HS-27A (cell line): ENCODE measurements at regions not wholly inside any gene's neighbourhood (a gene's known extent, or its start where the extent isn't known, plus 50 kb on each side); places are given as distances from the start of the nearest gene placed in this dataset.
"Not testable (repeated sequence)": the region's sequence is repeated elsewhere in the genome, so short reads cannot be mapped to it uniquely, and the experiment has no call there.

Source experiments
- DNase-seq: peaks from one replicate; pipeline ENCODE4 v3.0.0-alpha.2; 2012; ENCODE audit warnings: low read depth, missing footprints

- DNase-seq: no peak
These were observed 191.5 kb upstream of the CAND1 start for GRCh38 chr12:67077617-67078016.

- DNase-seq: no peak
These were observed 190.2 kb upstream of the CAND1 start for GRCh38 chr12:67078957-67079356.

DNA sequence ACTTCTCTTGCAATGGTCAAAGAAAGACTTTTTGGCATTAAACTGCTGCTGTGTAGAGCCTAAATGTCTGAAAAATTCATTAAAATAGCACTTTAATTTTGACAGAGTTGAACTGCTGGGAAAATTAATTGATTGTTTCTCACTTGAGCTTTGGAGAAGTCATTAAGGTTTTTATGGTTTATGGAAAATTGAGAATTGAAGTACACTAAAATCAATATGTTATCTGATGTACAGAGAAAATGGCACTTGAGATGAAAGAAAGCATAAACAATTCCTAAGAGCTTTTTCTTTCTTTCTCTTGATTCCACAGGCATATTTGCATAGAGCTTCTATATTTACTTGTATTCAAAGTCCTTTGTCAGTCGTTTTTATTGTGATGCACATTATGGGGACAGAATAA lies 188.5 kb upstream of the CAND1 start:
- no peak for DNase-seq

- no peak for DNase-seq
These were observed 186.9 kb upstream of the CAND1 start for GRCh38 chr12:67082221-67082620.

GRCh38 chr12:67085699-67086098 lies 183.5 kb upstream of the CAND1 start:
- no peak for DNase-seq

DNA sequence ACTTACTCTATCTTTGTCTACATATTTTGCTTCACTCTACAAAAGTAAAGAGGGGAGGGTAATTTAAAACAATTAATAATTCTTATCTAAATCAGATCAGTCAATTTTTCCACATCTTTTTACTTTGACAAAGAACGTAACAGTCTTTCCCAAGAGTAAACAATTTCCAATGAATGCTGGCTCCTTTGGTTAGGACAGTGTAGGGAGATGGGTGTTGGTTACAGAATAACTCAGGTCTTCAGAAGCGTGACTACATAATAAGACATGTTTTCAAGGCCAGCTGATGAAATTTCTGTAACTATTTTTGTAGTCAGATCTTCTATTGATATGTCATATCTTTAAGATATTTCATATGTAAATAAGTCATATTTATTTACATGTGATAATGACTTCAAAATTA lies 183.0 kb upstream of the CAND1 start:
- no peak for DNase-seq

DNA sequence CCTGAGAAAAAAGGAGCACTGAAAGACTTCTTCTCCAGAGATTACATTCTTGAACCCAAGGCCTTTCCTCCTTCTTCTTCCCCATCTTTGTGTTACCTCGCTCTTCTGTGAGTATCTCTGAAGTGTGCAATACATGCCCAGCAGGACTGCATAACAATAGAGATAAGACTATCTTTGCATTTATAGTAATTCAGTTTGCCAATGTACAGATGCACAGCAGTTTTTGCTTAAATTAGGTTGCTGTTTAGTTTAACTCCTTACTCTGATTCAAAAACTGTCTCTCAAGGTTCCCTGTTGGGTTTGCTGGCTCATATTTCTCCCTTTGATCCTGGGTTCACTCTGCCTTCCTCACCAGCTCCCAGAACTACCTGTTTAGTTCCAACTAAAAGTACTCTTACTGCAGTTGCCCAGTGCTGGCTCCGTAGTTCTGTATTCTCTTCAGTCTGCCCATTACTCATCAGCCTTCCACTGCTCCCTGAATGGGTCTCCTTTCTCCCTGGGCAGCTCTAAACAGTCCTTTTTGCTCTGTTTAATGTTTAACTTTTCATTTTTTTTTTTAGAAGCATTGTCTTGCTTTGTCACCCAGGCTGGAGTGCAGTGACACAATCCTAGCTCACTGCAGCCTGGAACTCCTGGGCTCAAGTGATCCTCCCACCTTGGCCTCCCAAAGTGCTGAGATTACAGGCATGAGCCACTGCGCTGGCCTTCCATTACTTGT lies 180.6 kb upstream of the CAND1 start:
- DNase-seq: no peak

- no peak for DNase-seq
These were observed 178.0 kb upstream of the CAND1 start for GRCh38 chr12:67091204-67091603.

DNA sequence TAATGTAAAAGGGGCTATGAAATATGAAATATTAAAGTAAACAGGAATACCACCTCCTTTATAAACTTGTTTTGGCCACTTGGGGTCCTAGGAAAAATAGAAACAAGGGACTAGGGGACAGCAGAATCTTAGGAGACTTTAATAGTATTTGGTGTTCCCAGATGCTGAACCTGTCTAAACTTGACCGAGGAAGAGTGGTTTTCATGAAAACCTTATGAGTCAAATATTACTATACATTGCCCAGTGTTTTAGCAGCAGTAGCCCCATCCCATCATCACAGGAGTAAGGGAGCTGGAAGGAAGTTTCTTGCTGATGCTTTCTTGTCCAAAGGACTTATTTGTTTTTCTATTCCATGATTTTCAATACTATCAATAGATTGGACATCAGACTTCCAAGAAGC lies 177.5 kb upstream of the CAND1 start:
- no peak for DNase-seq

DNA sequence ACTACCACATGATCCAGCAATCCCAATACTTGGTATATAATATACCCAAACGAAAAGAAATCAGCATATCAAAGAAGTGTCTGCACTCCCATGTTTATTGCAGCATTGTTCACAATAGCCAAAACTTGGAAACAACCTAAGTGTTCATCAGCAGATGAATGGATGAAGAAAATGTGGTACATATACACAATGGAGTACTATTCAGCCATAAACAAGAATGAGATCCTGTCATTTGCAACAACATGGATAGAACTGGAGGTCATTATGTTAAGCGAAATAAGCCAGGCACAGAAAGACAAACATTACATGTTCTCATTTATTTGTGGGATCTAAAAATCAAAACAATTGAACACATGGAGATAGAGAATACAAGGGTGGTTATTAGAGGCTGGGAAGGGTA lies 176.2 kb upstream of the CAND1 start:
- not testable (repeated sequence) for DNase-seq

DNA sequence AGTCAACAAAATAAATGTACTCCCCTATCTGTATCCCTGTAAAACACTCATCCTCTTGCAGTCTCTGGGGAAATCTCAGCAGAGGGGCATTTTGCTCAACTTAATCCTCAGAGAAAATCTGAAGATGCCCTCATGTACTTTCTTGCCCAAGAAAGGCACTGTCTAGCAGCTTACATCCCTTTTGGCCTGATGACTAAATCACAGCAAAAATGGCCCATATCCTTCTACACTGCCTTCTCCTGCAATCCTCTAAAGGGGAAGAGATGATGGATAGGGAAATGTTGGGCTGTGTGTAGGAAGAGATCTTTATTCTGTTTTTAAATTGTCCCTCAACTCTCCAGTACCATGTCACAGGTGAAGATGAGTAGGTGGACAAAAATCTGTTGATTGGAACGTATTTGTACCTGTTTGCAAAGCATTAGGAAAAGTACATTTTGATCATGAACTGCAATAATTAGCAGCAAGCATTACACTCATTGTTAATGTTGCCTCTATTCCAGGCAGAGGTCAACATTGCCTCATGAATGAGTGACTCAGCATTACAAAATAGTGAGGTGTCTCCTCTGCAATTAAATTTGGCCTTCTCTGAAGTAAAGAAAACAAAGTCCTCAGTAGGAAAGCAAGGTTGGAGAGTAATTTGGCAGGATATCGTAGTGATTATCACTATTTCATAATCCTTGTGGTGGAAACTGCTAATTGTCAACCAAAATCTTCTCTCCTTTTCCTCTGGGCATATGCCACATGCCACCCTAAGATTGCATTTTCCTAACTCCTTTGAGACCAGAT lies 172.4 kb upstream of the CAND1 start:
- no peak for DNase-seq

- DNase-seq: no peak
These were observed 169.3 kb upstream of the CAND1 start for GRCh38 chr12:67099858-67100257.

DNA sequence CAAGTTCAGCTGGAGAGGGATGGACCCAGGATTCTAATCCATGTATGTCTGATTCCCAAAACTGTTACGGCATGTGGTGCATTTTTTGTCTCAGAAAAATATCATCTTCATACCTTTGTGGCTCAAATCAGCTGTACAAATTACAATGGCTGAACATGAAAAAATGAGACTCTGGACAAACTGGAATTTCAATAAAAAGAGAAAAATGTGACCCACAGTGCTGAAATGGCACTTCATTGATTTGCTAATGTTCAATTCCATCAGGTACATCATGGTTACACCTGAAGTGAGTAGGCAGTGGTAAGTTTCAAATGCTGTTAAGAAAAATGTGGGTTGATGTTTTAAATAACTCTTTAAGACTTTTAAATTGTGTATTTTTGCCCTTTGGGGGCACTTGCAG lies 165.6 kb upstream of the CAND1 start:
- DNase-seq: no peak

DNA sequence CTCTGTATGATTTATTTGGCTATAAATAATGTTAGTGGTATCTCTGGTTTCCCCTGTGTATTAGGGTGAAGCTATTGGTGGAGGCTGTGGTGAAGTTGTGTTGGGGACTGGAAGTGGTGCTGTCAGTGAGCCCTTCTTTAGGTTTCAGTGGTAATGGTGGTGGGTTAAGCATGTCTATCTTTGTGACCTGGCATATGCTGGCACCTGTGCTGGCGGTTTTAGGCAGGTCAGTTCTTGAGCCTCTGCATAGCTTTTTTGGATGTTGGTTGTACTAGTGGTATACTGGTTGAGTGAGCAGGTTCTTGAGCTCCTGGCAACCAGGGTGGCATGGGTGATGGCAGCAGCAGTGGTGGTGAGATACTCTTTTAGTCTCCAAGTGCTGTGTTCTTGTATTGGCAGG lies 161.9 kb upstream of the CAND1 start:
- DNase-seq: no peak

DNA sequence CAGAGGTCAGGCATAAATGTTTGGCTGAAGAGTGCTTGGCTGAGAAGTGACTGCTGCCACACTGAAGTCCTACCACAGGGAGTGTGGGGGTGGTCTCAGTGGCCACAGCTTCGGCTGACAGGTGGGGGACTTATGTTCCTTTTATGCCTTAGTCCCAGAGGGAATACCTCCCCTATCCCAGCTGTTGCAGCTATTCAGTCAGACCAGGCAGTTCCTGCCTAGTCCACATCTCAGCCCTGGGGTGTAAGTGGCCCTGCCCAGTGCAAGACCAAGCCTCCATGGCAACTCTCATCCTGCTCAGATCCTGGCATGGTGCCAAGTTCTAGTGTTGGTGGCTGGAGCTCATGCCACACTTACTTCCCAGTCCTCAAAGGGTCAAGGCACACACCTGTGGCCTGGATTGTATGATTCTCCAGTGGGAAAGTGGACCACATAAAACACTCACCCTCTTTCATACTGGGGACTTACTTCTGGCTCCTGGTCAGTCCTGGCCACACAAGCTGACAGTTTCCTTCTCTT lies 161.3 kb upstream of the CAND1 start:
- DNase-seq: no peak

GRCh38 chr12:67110345-67110744 lies 158.8 kb upstream of the CAND1 start:
- DNase-seq: not testable (repeated sequence)

- DNase-seq: no peak
These were observed 158.0 kb upstream of the CAND1 start for GRCh38 chr12:67111182-67111581.

DNA sequence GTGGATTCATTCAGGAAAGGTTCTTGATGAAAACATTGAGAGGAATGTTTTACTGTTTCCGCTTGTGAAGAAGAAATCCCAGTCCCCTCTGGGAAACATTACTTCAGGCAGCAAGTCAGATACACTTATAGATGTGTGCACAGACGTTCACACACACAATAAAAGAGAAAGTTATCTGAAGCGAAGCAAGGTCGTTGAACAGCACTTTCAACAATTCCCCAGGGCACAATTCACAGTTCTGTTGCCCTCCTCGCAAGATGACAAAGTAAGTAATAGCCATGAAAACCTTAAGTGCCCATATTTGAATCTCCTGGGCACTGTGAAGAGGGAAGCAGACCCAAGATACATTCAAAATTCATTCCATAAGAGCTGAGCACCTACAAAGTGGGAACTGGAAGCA lies 156.6 kb upstream of the CAND1 start:
- no peak for DNase-seq

DNA sequence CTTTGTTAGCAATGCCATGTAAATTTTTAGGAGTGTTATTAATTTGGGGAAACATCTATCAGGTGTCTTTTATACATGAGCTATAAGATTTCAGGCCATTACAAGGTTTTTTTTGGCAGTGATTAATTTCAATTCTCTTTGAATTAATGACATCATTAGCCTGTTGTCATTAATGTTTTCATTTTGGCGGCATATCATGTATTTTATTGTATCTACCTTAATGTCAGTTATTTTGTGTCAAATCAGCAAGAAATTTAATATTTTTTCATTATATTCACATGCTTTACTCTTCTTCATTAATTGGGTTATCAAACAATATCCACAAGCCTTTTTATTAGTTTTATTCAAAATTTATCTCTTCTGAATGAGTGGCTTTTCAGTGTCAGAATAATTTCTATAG lies 153.0 kb upstream of the CAND1 start:
- no peak for DNase-seq

GRCh38 chr12:67122584-67122983 lies 146.6 kb upstream of the CAND1 start:
- no peak for DNase-seq

GRCh38 chr12:67137256-67137655 lies 131.9 kb upstream of the CAND1 start:
- no peak for DNase-seq

DNA sequence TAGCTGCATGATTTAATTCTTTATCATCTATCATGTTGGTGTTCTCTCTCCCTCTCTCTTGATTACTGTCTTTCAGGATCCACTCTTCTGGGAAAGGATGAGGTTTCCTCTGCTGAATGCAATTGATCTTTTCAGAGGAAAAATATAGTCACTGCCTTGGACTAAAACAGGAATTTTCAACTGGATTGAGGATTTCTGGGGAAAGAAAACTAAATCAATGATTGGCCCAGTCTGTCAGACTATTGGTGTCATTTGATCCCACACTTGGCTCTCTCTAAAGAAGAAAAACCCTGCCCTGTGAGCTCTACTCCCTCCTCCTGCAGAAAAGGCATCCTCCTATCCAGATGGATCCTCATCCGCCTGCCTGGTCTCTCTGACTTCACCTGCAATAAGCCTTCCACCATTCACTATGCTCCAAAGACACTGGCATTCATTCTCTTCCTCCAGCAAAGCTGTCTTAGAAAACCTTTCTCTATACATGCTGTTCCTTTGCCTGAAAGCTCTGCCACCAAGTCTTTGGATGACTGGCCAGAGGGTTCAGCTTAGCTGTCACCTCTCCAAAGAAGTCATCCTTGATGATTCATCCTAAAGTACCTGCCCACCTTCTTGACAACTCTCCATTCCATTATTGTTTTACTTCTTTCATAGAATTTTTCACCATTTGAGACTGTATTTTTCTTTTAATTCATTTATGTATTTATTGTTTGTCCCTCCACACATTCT lies 127.7 kb upstream of the CAND1 start:
- DNase-seq: no peak

DNA sequence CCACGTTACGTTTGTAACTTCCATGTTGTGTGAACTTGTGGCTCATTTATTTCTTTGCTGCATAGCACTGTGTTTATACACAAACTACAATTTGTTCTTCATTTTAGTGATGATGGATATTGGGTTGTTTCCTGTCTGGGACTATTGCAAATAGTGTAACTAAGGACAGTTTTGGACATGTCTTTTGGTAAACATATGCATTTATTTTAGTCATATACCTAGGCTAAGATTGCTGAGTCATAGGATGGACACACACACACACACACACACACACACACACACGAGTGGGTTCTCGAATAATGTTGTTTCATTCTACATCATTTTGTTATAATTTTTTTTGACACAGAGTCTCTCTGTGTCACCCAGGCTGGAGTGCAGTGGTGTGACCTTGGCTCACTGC lies 123.5 kb upstream of the CAND1 start:
- DNase-seq: no peak
